B cell (primary cell): ENCODE measurements at regions not wholly inside any gene's neighbourhood (a gene's known extent, or its start where the extent isn't known, plus 50 kb on each side); places are given as distances from the start of the nearest gene placed in this dataset.

Source experiments
- ATAC-seq: fragments of 200-7000 bp; cut with Tn5 transposase; one replicate; pipeline ENCODE4 v1.10.0; 2021; ENCODE audit warnings: low read depth, mild to moderate bottlenecking, moderate number of reproducible peaks, moderate library complexity
- CTCF ChIA-PET: fragments of 350-600 bp; sonication (Branson Sonifier 250); formaldehyde crosslinking; loops from one replicate; lab custom pipeline; 2021; ENCODE audit warnings: antibody characterized with exemption, inconsistent platforms; lab: Charles Lee
- POLR2A ChIA-PET: fragments of 350-600 bp; sonication (Branson Sonifier 250); formaldehyde crosslinking; loops from one replicate; lab custom pipeline; 2021; ENCODE audit warnings: antibody characterized with exemption; lab: Charles Lee
- DNase-seq: peaks from one replicate; pipeline ENCODE4 v3.0.0; 2013
- H2AFZ ChIP-seq: 2 replicates; pipeline ENCODE4 v1.6.1; 2012; ENCODE audit warnings: mild to moderate bottlenecking, low read depth, low read length; ENCODE audit not compliant: insufficient read depth, poor library complexity, severe bottlenecking
- H3K27ac ChIP-seq, 2 donors: 1 replicate in 1 of 2; 2 replicates in 1 of 2; pipeline ENCODE4 v1.5.1; 2012 to 2013; ENCODE audit warnings: low read length in 2 of 2, mild to moderate bottlenecking in 2 of 2, moderate library complexity in 1 of 2
- H3K27me3 ChIP-seq, 4 experiments: fragments of 200-600 bp in 1 of 4; sonication (generic) in 1 of 4; replicated peaks in 1 of 4; 1 replicate in 2 of 4; 2 replicates in 2 of 4; pipeline versions ENCODE4 v1.6.1 to v1.7.0; 2013 to 2016; ENCODE audit warnings: low read length in 3 of 4, mild to moderate bottlenecking in 2 of 4, mixed read lengths in 1 of 4, moderate library complexity in 1 of 4; ENCODE audit not compliant: insufficient read depth in 4 of 4, control insufficient read depth in 3 of 4; ENCODE audit errors: control extremely low read depth in 1 of 4
- H3K36me3 ChIP-seq, 2 experiments: replicated peaks in 1 of 2; 1 replicate in 1 of 2; 2 replicates in 1 of 2; pipeline versions ENCODE4 v1.6.1 to v1.7.1; 2013; ENCODE audit warnings: low read length in 1 of 2; ENCODE audit not compliant: insufficient read depth in 2 of 2, control insufficient read depth in 1 of 2; ENCODE audit errors: control extremely low read depth in 1 of 2, extremely low read depth in 1 of 2
- H3K4me1 ChIP-seq, 2 donors: fragments of 200-600 bp in 1 of 2; sonication (generic) in 1 of 2; 1 replicate in 1 of 2; 2 replicates in 1 of 2; pipeline versions ENCODE4 v1.5.1 to v1.6.1; 2013 to 2017; ENCODE audit warnings: low read length in 2 of 2; ENCODE audit not compliant: control insufficient read depth in 2 of 2, insufficient read depth in 2 of 2
- H3K4me2 ChIP-seq: replicated peaks from 2 replicates; pipeline ENCODE3; 2012; ENCODE audit warnings: mild to moderate bottlenecking, low read depth, low read length; ENCODE audit not compliant: poor library complexity, severe bottlenecking
- H3K4me3 ChIP-seq, 5 experiments: fragments of 200-600 bp in 1 of 5; sonication (generic) in 1 of 5; 1 replicate in 3 of 5; 2 replicates in 2 of 5; pipeline versions ENCODE4 v1.5.1 to v1.7.0; 2011 to 2016; ENCODE audit warnings: low read length in 4 of 5, mild to moderate bottlenecking in 4 of 5, low read depth in 2 of 5, control low read depth in 1 of 5, moderate library complexity in 1 of 5; ENCODE audit not compliant: insufficient read depth in 1 of 5; ENCODE audit errors: control extremely low read depth in 1 of 5, extremely low read depth in 1 of 5
- H3K79me2 ChIP-seq: fragments of 200-600 bp; sonication (generic); one replicate; pipeline ENCODE4 v1.6.0; 2016; ENCODE audit warnings: low read length; ENCODE audit not compliant: control insufficient read depth, insufficient read depth
- H3K9ac ChIP-seq: fragments of 200-600 bp; sonication (generic); 2 replicates; pipeline ENCODE4 v1.6.1; 2017; ENCODE audit warnings: mild to moderate bottlenecking, low read length, moderate library complexity
- H3K9me3 ChIP-seq, 3 donors: one replicate each; pipeline versions ENCODE4 v1.6.1 to v1.7.1; 2013; ENCODE audit warnings: low read length in 2 of 3; ENCODE audit not compliant: control insufficient read depth in 2 of 3, insufficient read depth in 1 of 3; ENCODE audit errors: control extremely low read depth in 1 of 3
- H4K20me1 ChIP-seq: 2 replicates; pipeline ENCODE4 v1.6.0; 2012; ENCODE audit warnings: mild to moderate bottlenecking, low read length; ENCODE audit not compliant: insufficient read depth, control insufficient read depth, poor library complexity, severe bottlenecking
- H3K27ac Mint-ChIP-seq: one replicate; pipeline ENCODE4 v1.8.0; 2021; ENCODE audit warnings: mixed read lengths
- H3K27me3 Mint-ChIP-seq: one replicate; pipeline ENCODE4 v1.8.0; 2021; ENCODE audit warnings: mixed read lengths
- H3K4me1 Mint-ChIP-seq: one replicate; pipeline ENCODE4 v1.8.0; 2021; ENCODE audit warnings: mixed read lengths
- H3K4me3 Mint-ChIP-seq: one replicate; pipeline ENCODE4 v1.8.0; 2021; ENCODE audit warnings: mixed read lengths
- H3K9me3 Mint-ChIP-seq: one replicate; pipeline ENCODE4 v1.8.0; 2022; ENCODE audit warnings: mixed read lengths; ENCODE audit not compliant: insufficient read depth
- CTCF ChIP-seq: fragments of 200-600 bp; IDR thresholded peaks from one replicate; pipeline ENCODE4 v1.8.0; 2022; ENCODE audit warnings: antibody characterized with exemption, mild to moderate bottlenecking
- EZH2 ChIP-seq: IDR thresholded peaks from 2 replicates; pipeline ENCODE4 v1.6.1; 2012; ENCODE audit warnings: borderline replicate concordance, low read depth, mild to moderate bottlenecking, moderate library complexity, low read length; ENCODE audit not compliant: insufficient read depth, poor library complexity, severe bottlenecking
- WGBS: methylation state at CpG from one replicate; pipeline ENCODE4 v1.1.5; 2013; ENCODE audit warnings: missing lambda C conversion rate; ENCODE audit not compliant: insufficient coverage; 5-methylcytosine and 5-hydroxymethylcytosine counted together
- intact Hi-C: fragments of 100-400 bp; cut with micrococcal nuclease; formaldehyde crosslinking; loops from one replicate; pipeline ENCODE4 v1.10.0; 2022

- H3K27ac Mint-ChIP-seq: no peak overlapping the region
- no peaks in the 10 kb centered on the region for H3K4me1 ChIP-seq
- no peaks in the 10 kb centered on the region for H3K79me2 ChIP-seq
- H3K4me3 Mint-ChIP-seq: no peak overlapping the region
- no peaks in the 10 kb centered on the region for H3K36me3 ChIP-seq
- no peaks in the 10 kb centered on the region for H3K9me3 Mint-ChIP-seq
- 69% methylated on average over 4 of the region's 6 CpGs for WGBS
- ChIA-PET POLR2A (no interaction called here), CTCF (no interaction called here)
- no peaks in the 10 kb centered on the region for H3K27me3 ChIP-seq
- no peaks in the 10 kb centered on the region for H3K9me3 ChIP-seq
- ATAC-seq (no peak), DNase-seq (no peak)
- no peak overlapping the region for H3K4me3 ChIP-seq
- no peak overlapping the region for H3K9ac ChIP-seq
- intact Hi-C loops: no loop called here
- H2AFZ ChIP-seq: no peak overlapping the region
- TF ChIP-seq CTCF: no peak
- no peak for TF ChIP-seq EZH2
- H4K20me1 ChIP-seq: no peaks in the 10 kb centered on the region
- no peak overlapping the region for H3K4me2 ChIP-seq
- H3K4me1 Mint-ChIP-seq: no peaks in the 10 kb centered on the region
- H3K27ac ChIP-seq: no peak overlapping the region
- peaks cover 14% of the 10 kb centered on the region for H3K27me3 Mint-ChIP-seq
These were observed 81.2 kb upstream of the SASH1 start for GRCh38 chr6:148261470-148261869.

GRCh38 chr6:148263010-148263409 lies 79.6 kb upstream of the SASH1 start:
- Histone ChIP-seq H3K79me2 (no peaks in the 10 kb centered on the region), H3K4me1 (no peaks in the 10 kb centered on the region), H3K27me3 (no peaks in the 10 kb centered on the region), H4K20me1 (no peaks in the 10 kb centered on the region), H3K27ac (no peak overlapping the region), H3K9me3 (no peaks in the 10 kb centered on the region), H3K9ac (no peak overlapping the region), H3K4me2 (no peak overlapping the region), H2AFZ (no peak overlapping the region), H3K4me3 (no peak overlapping the region), H3K36me3 (no peaks in the 10 kb centered on the region)
- intact Hi-C loops: no loop called here
- no peak overlapping the region for H3K4me3 Mint-ChIP-seq
- no peak overlapping the region for H3K27ac Mint-ChIP-seq
- DNase-seq (no peak), ATAC-seq (no peak)
- CTCF ChIA-PET: no interaction called here
- POLR2A ChIA-PET: no interaction called here
- peaks cover 14% of the 10 kb centered on the region for H3K27me3 Mint-ChIP-seq
- 75% methylated on average over 2 of the region's 3 CpGs for WGBS
- no peaks in the 10 kb centered on the region for H3K4me1 Mint-ChIP-seq
- TF ChIP-seq CTCF: no peak
- no peaks in the 10 kb centered on the region for H3K9me3 Mint-ChIP-seq
